GM23248 (cell line): ENCODE measurements at regions not wholly inside any gene's neighbourhood (a gene's known extent, or its start where the extent isn't known, plus 50 kb on each side); places are given as distances from the start of the nearest gene placed in this dataset.

Source experiments
- EZH2 ChIP-seq: fragments of 200-600 bp; sonication (generic); IDR thresholded peaks from 2 replicates; pipeline ENCODE4 v1.6.1; 2018; ENCODE audit warnings: antibody characterized with exemption, mild to moderate bottlenecking; ENCODE audit not compliant: insufficient read depth, poor library complexity, severe bottlenecking
- EZH2phosphoT487 ChIP-seq: fragments of 200-600 bp; sonication (generic); IDR thresholded peaks from 2 replicates; pipeline ENCODE4 v1.6.1; 2018; ENCODE audit warnings: antibody characterized with exemption, moderate library complexity, mild to moderate bottlenecking, low read depth; ENCODE audit not compliant: insufficient read depth

DNA sequence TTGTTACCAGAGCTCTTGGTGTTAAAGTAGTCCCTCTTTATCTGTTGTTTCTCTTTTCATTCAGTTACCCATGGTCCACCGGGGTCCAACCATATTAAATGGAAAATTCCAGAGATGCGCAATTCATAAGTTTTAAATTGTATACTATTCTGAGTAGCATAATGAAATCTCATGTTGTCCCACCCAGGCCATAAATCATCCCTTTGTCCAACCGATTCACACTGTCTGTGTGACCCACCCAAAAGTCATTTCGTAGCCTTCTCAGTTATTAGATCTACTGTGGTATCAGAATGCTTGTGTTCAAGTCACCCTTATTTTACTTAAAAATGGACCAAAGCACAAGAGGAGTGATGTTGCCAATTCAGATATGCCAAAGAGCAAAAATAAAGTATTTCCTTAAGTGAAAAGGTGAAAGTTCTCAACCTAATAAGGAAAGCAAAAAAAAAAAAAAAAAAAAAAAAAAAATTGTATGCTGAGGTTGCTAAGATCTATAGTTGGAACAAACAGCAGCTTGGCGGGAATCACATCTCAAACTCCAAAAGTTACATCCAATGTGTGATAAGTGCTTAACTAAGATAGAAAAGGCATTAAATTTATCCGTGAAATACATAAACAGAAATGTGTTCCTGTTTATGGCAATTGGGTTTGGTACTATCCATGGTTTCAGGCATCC, 106.8 kb upstream of the GPBP1 start:
- TF ChIP-seq EZH2phosphoT487 = no peak
- no peak for TF ChIP-seq EZH2
